ENCODE measurements at regions not wholly inside any gene's neighbourhood (a gene's known extent, or its start where the extent isn't known, plus 50 kb on each side); places are given as distances from the start of the nearest gene placed in this dataset.

- no peaks in the 10 kb centered on the region for H3K36me3 Mint-ChIP-seq
- H3K27me3 Mint-ChIP-seq (ENCODE audit: low read depth in 3 of 3): peaks cover 1 to 2% (median 1%) of the 10 kb centered on the region in 3 donors
- Histone ChIP-seq H3K27ac (ENCODE audit: low read depth in 1 of 2, low read length in 2 of 2) (no peak overlapping the region), H2AFZ (ENCODE audit: insufficient read depth, low read depth, low read length, poor library complexity, severe bottlenecking) (no peak overlapping the region), H3K79me2 (ENCODE audit: insufficient read depth, low read length) (no peaks in the 10 kb centered on the region), H3K9ac (ENCODE audit: insufficient read depth, low read length, poor library complexity, severe bottlenecking) (no peak overlapping the region), H3K4me1 (ENCODE audit: control insufficient read depth in 1 of 2, insufficient read depth in 2 of 2, low read length in 2 of 2) (no peaks in the 10 kb centered on the region), H3K27me3 (ENCODE audit: control insufficient read depth in 2 of 2, insufficient read depth in 2 of 2, low read length in 2 of 2) (no peaks in the 10 kb centered on the region), H3K36me3 (replicated peaks in 1 of 2; ENCODE audit: control insufficient read depth in 1 of 2, insufficient read depth in 2 of 2, low read length in 2 of 2) (no peaks in the 10 kb centered on the region), H3K4me2 (replicated peaks; ENCODE audit: extremely low read depth, low read length, poor library complexity, severe bottlenecking) (no peak overlapping the region), H3K9me3 (replicated peaks in 1 of 2; ENCODE audit: control insufficient read depth in 1 of 2, insufficient read depth in 1 of 2, low read length in 2 of 2) (peaks cover 0 to 8% of the 10 kb centered on the region in 2 donors), H3K4me3 (replicated peaks in 1 of 3; ENCODE audit: low read depth in 2 of 3, low read length in 3 of 3) (no peak overlapping the region), H4K20me1 (ENCODE audit: insufficient read depth, low read length) (no peaks in the 10 kb centered on the region)
- peaks cover 0 to 12% (median 3%) of the 10 kb centered on the region in 7 donors for H3K9me3 Mint-ChIP-seq
- H3K4me1 Mint-ChIP-seq: no peaks in the 10 kb centered on the region
- DNase-seq: no peak
- TF ChIP-seq CTCF (IDR thresholded peaks at IDR 0.05): no peak
- H3K4me3 Mint-ChIP-seq: no peak overlapping the region
- intact Hi-C loops (cut with micrococcal nuclease): no loop called here
- no peak overlapping the region for H3K27ac Mint-ChIP-seq
- 75% methylated on average over 2 of the region's 2 CpGs for WGBS (ENCODE audit: insufficient coverage)
These were observed 662.4 kb downstream of the TBC1D4 start for GRCh38 chr13:74819549-74819948.

- H3K4me1 ChIP-seq (ENCODE audit: control insufficient read depth in 1 of 2, insufficient read depth in 2 of 2, low read length in 2 of 2): no peaks in the 10 kb centered on the region
- H4K20me1 ChIP-seq (ENCODE audit: insufficient read depth, low read length): no peaks in the 10 kb centered on the region
- Mint-ChIP-seq H3K36me3 (no peaks in the 10 kb centered on the region), H3K4me3 (no peak overlapping the region), H3K9me3 (peaks cover 4 to 26% (median 4%) of the 10 kb centered on the region in 7 donors), H3K27ac (no peak overlapping the region), H3K27me3 (ENCODE audit: low read depth in 3 of 3) (peaks cover 0 to 2% (median 1%) of the 10 kb centered on the region in 3 donors), H3K4me1 (no peaks in the 10 kb centered on the region)
- no peak overlapping the region for H2AFZ ChIP-seq (ENCODE audit: insufficient read depth, low read depth, low read length, poor library complexity, severe bottlenecking)
- H3K4me2 ChIP-seq (replicated peaks; ENCODE audit: extremely low read depth, low read length, poor library complexity, severe bottlenecking): no peak overlapping the region
- DNase-seq: no peak
- no peaks in the 10 kb centered on the region for H3K27me3 ChIP-seq (ENCODE audit: control insufficient read depth in 2 of 2, insufficient read depth in 2 of 2, low read length in 2 of 2)
- no peak overlapping the region for H3K27ac ChIP-seq (ENCODE audit: low read depth in 1 of 2, low read length in 2 of 2)
- WGBS (ENCODE audit: insufficient coverage): no CpG with 5 or more reads among the region's 1 CpG
- H3K9ac ChIP-seq (ENCODE audit: insufficient read depth, low read length, poor library complexity, severe bottlenecking): no peak overlapping the region
- H3K36me3 ChIP-seq (replicated peaks in 1 of 2; ENCODE audit: control insufficient read depth in 1 of 2, insufficient read depth in 2 of 2, low read length in 2 of 2): no peaks in the 10 kb centered on the region
- peaks cover 7 to 14% of the 10 kb centered on the region in 2 donors for H3K9me3 ChIP-seq (replicated peaks in 1 of 2; ENCODE audit: control insufficient read depth in 1 of 2, insufficient read depth in 1 of 2, low read length in 2 of 2)
- H3K79me2 ChIP-seq (ENCODE audit: insufficient read depth, low read length): no peaks in the 10 kb centered on the region
- H3K4me3 ChIP-seq (replicated peaks in 1 of 3; ENCODE audit: low read depth in 2 of 3, low read length in 3 of 3): no peak overlapping the region
- intact Hi-C loops (cut with micrococcal nuclease): no loop called here
- TF ChIP-seq CTCF (IDR thresholded peaks at IDR 0.05): no peak
These were observed 665.2 kb downstream of the TBC1D4 start for GRCh38 chr13:74816737-74817136.

Measured in CD14-positive monocyte (primary cell).